ENCODE measurements at regions not wholly inside any gene's neighbourhood (a gene's known extent, or its start where the extent isn't known, plus 50 kb on each side); places are given as distances from the start of the nearest gene placed in this dataset.

DNA sequence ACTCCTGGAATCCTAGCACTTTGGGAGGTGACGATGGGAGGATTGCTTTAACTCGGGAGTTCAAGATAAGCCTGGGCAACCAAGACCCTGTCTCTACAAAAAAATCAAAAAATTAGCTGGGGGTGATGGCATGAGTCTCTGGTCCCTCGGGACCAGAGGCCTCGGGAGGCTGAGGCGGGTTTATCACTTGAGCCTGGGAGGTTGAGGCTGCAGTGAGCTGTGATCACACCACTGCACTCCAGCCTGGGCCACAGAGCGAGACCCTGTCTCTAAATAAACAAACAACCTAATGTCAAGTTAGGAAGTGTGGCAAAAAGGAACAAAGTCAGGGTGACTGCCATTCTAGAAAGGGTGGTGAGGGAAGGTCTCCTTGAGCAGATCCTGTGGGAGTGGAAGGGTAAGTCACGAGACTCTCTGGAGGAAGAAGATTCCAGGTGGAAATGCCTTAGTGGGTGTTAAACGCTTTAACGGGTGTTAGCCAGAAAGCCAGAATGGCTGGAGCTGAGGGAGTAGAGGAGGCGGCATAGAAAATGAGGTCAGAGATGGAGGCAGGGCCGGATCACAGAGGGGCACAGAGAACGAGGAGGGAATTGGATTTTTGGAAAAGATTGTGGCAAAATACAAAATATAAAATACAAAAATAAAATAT lies 62.2 kb upstream of the ATP5PO start:
- TF ChIP-seq, protein P1, sequence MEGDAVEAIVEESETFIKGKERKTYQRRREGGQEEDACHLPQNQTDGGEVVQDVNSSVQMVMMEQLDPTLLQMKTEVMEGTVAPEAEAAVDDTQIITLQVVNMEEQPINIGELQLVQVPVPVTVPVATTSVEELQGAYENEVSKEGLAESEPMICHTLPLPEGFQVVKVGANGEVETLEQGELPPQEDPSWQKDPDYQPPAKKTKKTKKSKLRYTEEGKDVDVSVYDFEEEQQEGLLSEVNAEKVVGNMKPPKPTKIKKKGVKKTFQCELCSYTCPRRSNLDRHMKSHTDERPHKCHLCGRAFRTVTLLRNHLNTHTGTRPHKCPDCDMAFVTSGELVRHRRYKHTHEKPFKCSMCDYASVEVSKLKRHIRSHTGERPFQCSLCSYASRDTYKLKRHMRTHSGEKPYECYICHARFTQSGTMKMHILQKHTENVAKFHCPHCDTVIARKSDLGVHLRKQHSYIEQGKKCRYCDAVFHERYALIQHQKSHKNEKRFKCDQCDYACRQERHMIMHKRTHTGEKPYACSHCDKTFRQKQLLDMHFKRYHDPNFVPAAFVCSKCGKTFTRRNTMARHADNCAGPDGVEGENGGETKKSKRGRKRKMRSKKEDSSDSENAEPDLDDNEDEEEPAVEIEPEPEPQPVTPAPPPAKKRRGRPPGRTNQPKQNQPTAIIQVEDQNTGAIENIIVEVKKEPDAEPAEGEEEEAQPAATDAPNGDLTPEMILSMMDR (IDR thresholded peaks at IDR 0.05), result no peak
- TF ChIP-seq POLR2A (IDR thresholded peaks at IDR 0.05) (no peak), EP300 (IDR thresholded peaks at IDR 0.05; ENCODE audit: low read depth) (no peak)

Measured in transverse colon (tissue), 3 donors.